Upper lobe of left lung (tissue), 6 donors: ENCODE measurements at regions not wholly inside any gene's neighbourhood (a gene's known extent, or its start where the extent isn't known, plus 50 kb on each side); places are given as distances from the start of the nearest gene placed in this dataset.

ENCODE experiments used
- ATAC-seq, 2 donors: fragments of 200-7000 bp; cut with Tn5 transposase; one replicate each; pipeline ENCODE4 v1.9.1; 2022; ENCODE audit warnings: mild to moderate bottlenecking in 2 of 2, moderate library complexity in 2 of 2; ENCODE audit not compliant: low FRiP score in 2 of 2
- DNase-seq, 2 donors: peaks; one replicate each; pipeline ENCODE4 v3.0.0-alpha.2; 2019 to 2020
- H3K27ac ChIP-seq, 4 donors: fragments of 200-600 bp; sonication (generic); one replicate each; pipeline ENCODE4 v1.5.1; 2016 to 2019
- H3K27me3 ChIP-seq, 4 donors: fragments of 200-600 bp; sonication (generic); one replicate each; pipeline ENCODE4 v1.5.1; 2017 to 2019
- H3K36me3 ChIP-seq, 4 donors: fragments of 200-600 bp; sonication (generic); one replicate each; pipeline ENCODE4 v1.5.1; 2016 to 2019
- H3K4me1 ChIP-seq, 4 donors: fragments of 200-600 bp; sonication (generic); one replicate each; pipeline ENCODE4 v1.5.1; 2018 to 2019
- H3K4me3 ChIP-seq, 4 donors: fragments of 200-600 bp; sonication (generic); one replicate each; pipeline ENCODE4 v1.5.1; 2017 to 2019; ENCODE audit warnings: mild to moderate bottlenecking in 2 of 4, moderate library complexity in 1 of 4
- H3K9me3 ChIP-seq, 4 donors: fragments of 200-600 bp; sonication (generic); one replicate each; pipeline ENCODE4 v1.5.1; 2018 to 2019
- CTCF ChIP-seq, 6 experiments: fragments of 450-650 bp in 4 of 6; fragments of 200-600 bp in 2 of 6; sonication (generic) in 2 of 6; IDR thresholded peaks; one replicate each; pipeline ENCODE4 v1.5.1; 2016 to 2019; ENCODE audit warnings: antibody characterized with exemption in 6 of 6
- EP300 ChIP-seq, 4 donors: sonication (generic); formaldehyde crosslinking; IDR thresholded peaks; one replicate each; pipeline ENCODE4 v1.5.1; 2017; ENCODE audit warnings: antibody characterized with exemption in 4 of 4, control low read depth in 2 of 4
- POLR2A ChIP-seq, 4 donors: fragments of 450-650 bp; IDR thresholded peaks; one replicate each; pipeline ENCODE4 v1.5.1; 2016 to 2017; ENCODE audit warnings: antibody characterized with exemption in 4 of 4, mild to moderate bottlenecking in 2 of 4
- POLR2AphosphoS5 ChIP-seq, 2 donors: sonication (generic); formaldehyde crosslinking; IDR thresholded peaks; one replicate each; pipeline ENCODE4 v1.5.1; 2017; ENCODE audit warnings: antibody characterized with exemption in 2 of 2
- WGBS, 2 donors: methylation state at CpG; one replicate each; pipeline ENCODE4 v1.1.5; 2017 to 2018; 5-methylcytosine and 5-hydroxymethylcytosine counted together
- donor health status: DM: no; HTN: no; CAD: no; lungs with moderate emphysema.
- donor health status: DM: no; HTN: yes; CAD: no; lungs with severe emphysema.

GRCh38 chr11:22479971-22480720 is 142.0 kb downstream of the SLC17A6 start:
- Histone ChIP-seq H3K4me3 (no peak overlapping the region), H3K9me3 (no peaks in the 10 kb centered on the region), H3K4me1 (no peaks in the 10 kb centered on the region), H3K27ac (no peak overlapping the region), H3K36me3 (no peaks in the 10 kb centered on the region), H3K27me3 (no peaks in the 10 kb centered on the region)
- DNase-seq (no peak), ATAC-seq (no peak)
- 60 to 68% methylated on average over 4 of the region's 4 CpGs for WGBS, 2 donors
- TF ChIP-seq POLR2A (IDR thresholded peaks at IDR 0.05) = no peak
- no peak for TF ChIP-seq CTCF (IDR thresholded peaks at IDR 0.05)
- no peak for TF ChIP-seq EP300 (IDR thresholded peaks at IDR 0.05)
- TF ChIP-seq POLR2AphosphoS5 (IDR thresholded peaks at IDR 0.05) = no peak

- Histone ChIP-seq H3K4me3 (no peak overlapping the region), H3K4me1 (no peaks in the 10 kb centered on the region), H3K27ac (no peak overlapping the region), H3K36me3 (no peaks in the 10 kb centered on the region), H3K27me3 (no peaks in the 10 kb centered on the region), H3K9me3 (no peaks in the 10 kb centered on the region)
- 78 to 85% methylated on average over 1 of the region's 1 CpG for WGBS, 2 donors
- DNase-seq (no peak), ATAC-seq (no peak)
- TF ChIP-seq CTCF (IDR thresholded peaks at IDR 0.05) (no peak), POLR2A (IDR thresholded peaks at IDR 0.05) (no peak), EP300 (IDR thresholded peaks at IDR 0.05) (no peak), POLR2AphosphoS5 (IDR thresholded peaks at IDR 0.05) (no peak)
These were observed 141.0 kb downstream of the SLC17A6 start for GRCh38 chr11:22479208-22479607.

- H3K27me3 ChIP-seq = no peaks in the 10 kb centered on the region
- TF ChIP-seq POLR2A (IDR thresholded peaks at IDR 0.05) (no peak), EP300 (IDR thresholded peaks at IDR 0.05) (no peak), POLR2AphosphoS5 (IDR thresholded peaks at IDR 0.05) (no peak), CTCF (IDR thresholded peaks at IDR 0.05) (no peak)
- H3K27ac ChIP-seq = no peak overlapping the region
- no peak overlapping the region for H3K4me3 ChIP-seq
- no peaks in the 10 kb centered on the region for H3K36me3 ChIP-seq
- DNase-seq (no peak), ATAC-seq (no peak)
- 65 to 77% methylated on average over 1 of the region's 1 CpG for WGBS, 2 donors
- H3K4me1 ChIP-seq = no peaks in the 10 kb centered on the region
- no peaks in the 10 kb centered on the region for H3K9me3 ChIP-seq
These were observed 140.0 kb downstream of the SLC17A6 start for GRCh38 chr11:22478169-22478568.

GRCh38 chr11:22477312-22477711 is 139.1 kb downstream of the SLC17A6 start:
- TF ChIP-seq POLR2A (IDR thresholded peaks at IDR 0.05) (no peak), CTCF (IDR thresholded peaks at IDR 0.05) (no peak), EP300 (IDR thresholded peaks at IDR 0.05) (no peak)
- Histone ChIP-seq H3K9me3 (no peaks in the 10 kb centered on the region), H3K4me1 (no peaks in the 10 kb centered on the region), H3K4me3 (no peak overlapping the region), H3K36me3 (no peaks in the 10 kb centered on the region), H3K27ac (no peak overlapping the region), H3K27me3 (no peaks in the 10 kb centered on the region)
- ATAC-seq (no peak), DNase-seq (no peak)

GRCh38 chr11:22476589-22476988 is 138.4 kb downstream of the SLC17A6 start:
- DNase-seq = no peak

More at GRCh38 chr11:22476589-22476988, 138.4 kb downstream of the SLC17A6 start:
- Histone ChIP-seq H3K36me3 (no peaks in the 10 kb centered on the region), H3K4me1 (no peaks in the 10 kb centered on the region), H3K27ac (no peak overlapping the region), H3K4me3 (no peak overlapping the region), H3K9me3 (no peaks in the 10 kb centered on the region), H3K27me3 (no peaks in the 10 kb centered on the region)
- TF ChIP-seq POLR2AphosphoS5 (IDR thresholded peaks at IDR 0.05) = no peak
- no peak for TF ChIP-seq CTCF (IDR thresholded peaks at IDR 0.05)
- no peak for TF ChIP-seq POLR2A (IDR thresholded peaks at IDR 0.05)
- no peak for ATAC-seq
- 80 to 87% methylated on average over 3 of the region's 3 CpGs for WGBS, 2 donors
